ENCODE measurements at regions not wholly inside any gene's neighbourhood (a gene's known extent, or its start where the extent isn't known, plus 50 kb on each side); places are given as distances from the start of the nearest gene placed in this dataset.

DNA sequence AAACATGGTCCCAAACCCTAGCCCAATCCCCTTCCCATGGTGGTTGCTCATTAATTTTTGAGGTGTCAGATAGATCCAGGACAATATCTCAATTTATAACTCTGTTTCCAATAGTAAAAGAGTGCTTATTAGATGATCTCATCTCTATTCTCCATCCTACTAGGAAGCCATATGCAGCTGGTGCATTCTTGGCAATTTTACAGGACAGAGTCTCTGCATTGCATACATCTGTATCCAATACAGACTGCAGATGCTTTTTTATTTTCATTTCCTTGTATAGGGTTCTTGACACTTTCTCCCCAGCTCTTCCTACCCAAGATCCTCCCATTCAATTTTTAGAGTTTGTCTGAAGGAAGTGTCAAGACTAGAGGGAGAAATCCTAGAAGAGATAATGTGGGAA, 194.8 kb upstream of the DPH6 start:
- TF ChIP-seq SIN3A (IDR thresholded peaks at IDR 0.05; ENCODE audit: borderline replicate concordance, insufficient read depth, low read depth, low read length): no peak
- TF ChIP-seq, protein P1, sequence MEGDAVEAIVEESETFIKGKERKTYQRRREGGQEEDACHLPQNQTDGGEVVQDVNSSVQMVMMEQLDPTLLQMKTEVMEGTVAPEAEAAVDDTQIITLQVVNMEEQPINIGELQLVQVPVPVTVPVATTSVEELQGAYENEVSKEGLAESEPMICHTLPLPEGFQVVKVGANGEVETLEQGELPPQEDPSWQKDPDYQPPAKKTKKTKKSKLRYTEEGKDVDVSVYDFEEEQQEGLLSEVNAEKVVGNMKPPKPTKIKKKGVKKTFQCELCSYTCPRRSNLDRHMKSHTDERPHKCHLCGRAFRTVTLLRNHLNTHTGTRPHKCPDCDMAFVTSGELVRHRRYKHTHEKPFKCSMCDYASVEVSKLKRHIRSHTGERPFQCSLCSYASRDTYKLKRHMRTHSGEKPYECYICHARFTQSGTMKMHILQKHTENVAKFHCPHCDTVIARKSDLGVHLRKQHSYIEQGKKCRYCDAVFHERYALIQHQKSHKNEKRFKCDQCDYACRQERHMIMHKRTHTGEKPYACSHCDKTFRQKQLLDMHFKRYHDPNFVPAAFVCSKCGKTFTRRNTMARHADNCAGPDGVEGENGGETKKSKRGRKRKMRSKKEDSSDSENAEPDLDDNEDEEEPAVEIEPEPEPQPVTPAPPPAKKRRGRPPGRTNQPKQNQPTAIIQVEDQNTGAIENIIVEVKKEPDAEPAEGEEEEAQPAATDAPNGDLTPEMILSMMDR (IDR thresholded peaks at IDR 0.05): no peak

Measured in Panc1 (cell line).